CD4-positive, alpha-beta T cell treated with Interleukin-15 for 4 hours (primary cell): ENCODE measurements at regions not wholly inside any gene's neighbourhood (a gene's known extent, or its start where the extent isn't known, plus 50 kb on each side); places are given as distances from the start of the nearest gene placed in this dataset.
"Not testable (repeated sequence)": the region's sequence is repeated elsewhere in the genome, so short reads cannot be mapped to it uniquely, and the experiment has no call there.

ENCODE experiments used
- DNase-seq: peaks from one replicate; pipeline ENCODE4 v3.0.0-alpha.2; 2020; ENCODE audit warnings: low spot score

- no peak for DNase-seq
Measured at GRCh38 chr12:114616081-114616480, 67.9 kb downstream of the TBX3 start.

- no peak for DNase-seq
Measured at GRCh38 chr12:114614040-114614439, 69.9 kb downstream of the TBX3 start.

- DNase-seq = no peak
Measured at GRCh38 chr12:114612062-114612461, 71.9 kb downstream of the TBX3 start.

DNA sequence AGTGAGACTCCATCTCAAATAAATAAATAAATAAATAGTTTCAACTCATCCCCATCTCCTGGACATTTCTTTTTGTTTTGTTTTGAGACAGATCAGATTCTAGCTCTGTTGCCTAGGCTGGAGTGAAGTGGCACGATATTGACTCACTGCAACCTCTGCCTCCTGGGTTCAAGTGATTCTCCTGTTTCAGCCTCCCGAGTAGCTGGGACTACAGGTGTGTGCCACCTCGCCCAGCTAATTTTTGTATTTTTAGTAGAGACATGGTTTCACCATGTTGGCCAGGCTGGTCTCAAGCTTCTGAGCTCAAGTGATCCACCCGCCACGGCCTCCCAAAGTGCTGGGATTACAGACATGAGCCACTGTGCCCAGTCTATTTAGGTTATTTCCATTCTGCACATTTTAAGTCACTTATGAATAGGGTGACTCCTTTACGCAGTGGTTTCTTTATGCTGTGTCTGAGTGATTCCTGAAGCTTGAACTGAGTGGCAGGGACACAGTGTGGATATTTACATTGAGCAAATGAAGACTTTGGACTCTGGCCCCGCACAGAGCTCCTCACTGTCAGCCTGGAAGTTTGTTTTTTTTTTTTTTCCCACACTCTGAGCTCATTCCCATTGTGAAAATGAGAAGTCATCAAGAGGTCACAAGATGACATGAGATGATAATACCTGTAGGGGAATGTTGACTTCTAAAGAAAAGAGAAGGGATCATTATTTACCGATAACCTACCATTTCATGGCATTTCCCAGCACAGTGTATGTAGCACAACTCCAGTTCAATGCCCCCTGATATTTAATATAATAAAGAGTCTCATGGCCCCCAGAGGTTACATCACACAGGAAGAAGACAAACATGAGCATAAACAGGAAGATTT lies 72.6 kb downstream of the TBX3 start:
- no peak for DNase-seq

DNA sequence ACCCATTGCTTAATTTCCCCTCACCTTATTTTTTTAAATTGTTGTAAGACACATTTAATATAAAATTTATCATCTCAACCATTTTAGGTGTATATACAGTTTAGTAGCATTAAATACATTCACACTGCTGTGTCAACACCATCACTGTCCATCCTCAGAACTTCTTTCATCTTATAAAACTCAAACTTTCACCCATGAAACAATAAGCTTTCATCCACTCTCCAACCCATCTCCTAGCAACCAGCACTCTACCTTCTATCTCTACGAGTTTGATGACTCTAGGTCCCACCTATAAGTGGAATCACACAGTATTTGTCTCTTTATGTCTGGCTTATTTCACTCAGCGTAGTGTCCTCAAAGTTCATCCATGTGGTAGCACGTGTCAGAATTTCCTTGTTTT lies 75.5 kb downstream of the TBX3 start:
- no peak for DNase-seq

GRCh38 chr12:114605918-114606317 lies 78.1 kb downstream of the TBX3 start:
- no peak for DNase-seq

DNA sequence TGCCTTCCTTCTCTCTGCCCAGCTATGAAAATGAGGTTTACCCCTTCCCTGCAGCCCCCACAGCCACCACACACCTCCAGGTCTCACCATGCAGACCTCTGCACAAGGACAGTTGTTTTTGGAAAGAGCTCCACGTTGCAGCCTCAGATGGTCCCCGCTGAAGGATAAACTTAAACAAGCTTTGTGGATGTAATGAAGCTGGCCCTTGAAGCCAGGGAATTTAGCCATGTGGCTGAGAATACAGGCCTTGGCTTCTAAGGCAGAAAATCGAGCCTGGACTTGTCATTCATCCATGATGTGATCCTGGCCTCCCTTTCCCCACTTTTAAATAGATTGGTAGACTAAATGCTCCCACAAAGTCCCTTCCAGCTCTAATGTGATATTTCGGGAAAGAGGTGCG lies 79.4 kb downstream of the TBX3 start:
- no peak for DNase-seq

DNA sequence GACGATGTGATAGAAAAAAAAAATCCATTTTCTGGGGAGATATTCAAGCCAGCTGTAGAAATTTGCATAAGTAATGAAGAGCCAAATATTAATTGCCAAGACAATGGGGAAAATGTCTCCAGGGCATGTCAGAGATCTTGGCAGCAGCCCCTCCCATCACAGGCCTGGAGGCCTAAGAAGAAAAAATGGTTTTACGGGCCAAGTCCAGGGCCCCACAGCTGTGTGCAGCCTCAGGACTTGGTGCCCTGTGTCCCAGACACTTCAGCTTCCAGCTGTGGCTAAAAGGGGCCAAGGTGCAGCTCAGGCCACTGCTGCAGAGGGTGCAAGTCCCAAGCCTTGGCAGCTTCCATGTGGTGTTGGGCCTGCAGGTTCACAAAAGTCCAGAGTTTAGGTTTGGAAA lies 83.4 kb downstream of the TBX3 start:
- DNase-seq = not testable (repeated sequence)

GRCh38 chr12:114598111-114598510 lies 85.9 kb downstream of the TBX3 start:
- no peak for DNase-seq

DNA sequence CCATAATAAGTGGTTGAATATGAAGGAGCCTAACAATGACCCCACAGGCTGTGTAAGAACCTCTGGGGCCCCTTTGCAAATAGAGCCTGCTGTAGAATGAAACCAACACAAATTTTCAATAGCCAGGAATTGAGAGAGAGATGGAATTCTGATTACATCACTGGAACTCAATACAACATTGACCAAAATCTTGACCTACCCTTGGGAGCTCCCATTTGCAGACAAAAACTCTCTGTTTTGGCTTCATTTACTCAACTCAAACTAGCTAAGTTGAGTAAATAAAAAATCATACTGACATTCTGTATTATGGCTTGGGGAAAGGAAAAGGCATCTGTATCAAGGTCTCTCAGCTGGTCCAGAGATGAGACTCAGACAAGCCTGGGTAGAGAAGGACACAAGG lies 91.0 kb downstream of the TBX3 start:
- DNase-seq = no peak

- DNase-seq = no peak
Measured at GRCh38 chr12:114588061-114588460, 95.9 kb downstream of the TBX3 start.

- no peak for DNase-seq
Measured at GRCh38 chr12:114580306-114580705, 103.7 kb downstream of the TBX3 start.

DNA sequence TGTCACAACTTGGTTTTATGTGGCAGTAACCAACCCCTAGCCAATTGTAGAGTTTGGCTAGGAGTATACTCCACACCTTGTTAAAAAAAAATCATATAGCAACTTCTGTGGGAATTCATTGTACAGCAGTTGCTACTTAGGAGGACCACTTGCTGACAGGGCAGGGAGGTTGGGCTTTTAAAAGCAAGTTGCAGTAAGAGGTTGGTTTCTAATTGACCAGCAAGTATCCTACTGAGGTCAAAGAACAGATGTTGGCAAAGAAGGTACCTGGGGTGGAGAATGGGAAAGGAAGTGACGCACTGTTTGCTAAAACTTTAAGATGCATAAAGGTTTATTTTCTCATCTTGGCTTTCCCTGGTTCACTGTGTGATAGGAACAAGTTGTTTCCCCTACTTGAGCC lies 104.6 kb downstream of the TBX3 start:
- DNase-seq = no peak

- no peak for DNase-seq
Measured at GRCh38 chr12:114562654-114563053, 121.3 kb downstream of the TBX3 start.

- DNase-seq = no peak
Measured at GRCh38 chr12:114555451-114555850, 128.5 kb downstream of the TBX3 start.

DNA sequence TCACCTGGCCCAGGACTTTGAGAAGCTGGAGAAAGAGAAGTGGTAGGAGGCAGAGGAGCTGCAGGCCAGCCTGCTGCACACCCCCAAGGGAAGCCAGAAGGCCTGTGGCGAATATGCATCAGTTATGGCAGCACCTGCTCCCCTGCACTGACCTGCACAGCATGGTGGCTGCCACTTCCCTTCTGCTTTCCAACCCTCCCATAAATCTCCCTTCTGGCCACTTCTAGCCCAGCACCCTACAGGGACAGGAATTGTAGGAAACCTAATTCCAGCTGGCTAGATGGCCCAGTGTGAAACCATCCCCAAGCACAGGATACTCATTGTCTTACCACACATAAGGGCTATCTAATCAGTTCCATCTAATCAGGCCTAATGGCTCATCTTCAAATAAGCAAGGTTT lies 136.3 kb downstream of the TBX3 start:
- DNase-seq = no peak

- DNase-seq = no peak
Measured at GRCh38 chr12:114530417-114530816, 124.5 kb upstream of the TBX5 start.

DNA sequence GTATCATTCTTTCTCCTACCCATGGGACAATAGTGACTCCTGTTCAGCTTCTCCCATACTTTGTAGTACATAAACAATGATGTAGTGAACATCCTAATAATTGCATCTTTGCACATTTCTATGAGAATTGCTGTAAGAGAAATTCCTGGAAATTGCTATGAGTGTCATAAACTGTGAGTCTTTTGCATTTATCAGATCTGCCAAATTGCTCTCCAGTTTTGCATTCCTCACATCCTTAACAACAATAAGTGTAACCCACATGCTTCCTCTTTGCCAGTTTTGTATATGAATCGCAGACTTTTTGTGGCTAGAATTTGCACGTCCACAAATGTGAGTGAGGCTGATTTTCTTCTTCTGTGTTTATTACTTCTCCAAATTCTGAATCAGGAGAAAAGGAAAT lies 124.0 kb upstream of the TBX5 start:
- DNase-seq = no peak

GRCh38 chr12:114528766-114529165 lies 122.8 kb upstream of the TBX5 start:
- DNase-seq = no peak

DNA sequence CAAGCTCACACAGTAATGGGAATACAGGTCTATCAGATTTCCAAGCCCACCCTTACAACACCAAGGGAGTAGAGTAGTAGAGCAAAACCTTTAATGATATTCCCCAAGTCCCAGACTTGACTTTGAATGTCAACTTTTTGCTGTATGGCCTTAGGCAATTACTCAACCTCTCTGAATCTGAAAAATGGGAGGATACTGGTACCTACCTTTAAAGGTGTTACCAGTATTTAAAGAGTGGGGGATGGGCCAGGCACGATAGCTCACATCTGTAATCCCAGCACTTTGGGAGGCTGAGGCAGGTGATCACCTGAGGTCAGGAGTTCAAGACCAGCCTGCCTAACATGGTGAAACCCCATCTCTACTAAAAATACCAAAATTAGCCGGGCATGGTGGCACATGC lies 115.2 kb upstream of the TBX5 start:
- DNase-seq = not testable (repeated sequence)

DNA sequence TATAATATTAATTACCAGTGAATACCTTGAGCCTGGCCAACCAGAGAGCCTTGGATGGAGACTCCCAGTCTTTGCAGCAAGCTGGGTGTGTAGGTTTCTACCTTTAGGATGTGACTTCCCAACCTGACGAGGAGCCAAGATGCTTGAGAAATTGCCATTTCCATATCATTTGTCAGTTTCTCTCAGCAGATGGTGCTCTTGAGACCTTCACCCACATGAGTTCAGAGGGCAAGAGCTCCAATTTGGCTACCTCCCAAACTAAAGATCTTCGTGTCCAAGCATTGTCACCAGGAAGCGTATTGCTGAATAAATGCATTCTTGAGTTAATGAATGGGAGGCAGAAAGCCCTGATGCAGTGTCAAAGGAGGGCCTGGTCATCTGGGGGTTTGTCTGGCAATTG lies 106.4 kb upstream of the TBX5 start:
- DNase-seq = no peak

DNA sequence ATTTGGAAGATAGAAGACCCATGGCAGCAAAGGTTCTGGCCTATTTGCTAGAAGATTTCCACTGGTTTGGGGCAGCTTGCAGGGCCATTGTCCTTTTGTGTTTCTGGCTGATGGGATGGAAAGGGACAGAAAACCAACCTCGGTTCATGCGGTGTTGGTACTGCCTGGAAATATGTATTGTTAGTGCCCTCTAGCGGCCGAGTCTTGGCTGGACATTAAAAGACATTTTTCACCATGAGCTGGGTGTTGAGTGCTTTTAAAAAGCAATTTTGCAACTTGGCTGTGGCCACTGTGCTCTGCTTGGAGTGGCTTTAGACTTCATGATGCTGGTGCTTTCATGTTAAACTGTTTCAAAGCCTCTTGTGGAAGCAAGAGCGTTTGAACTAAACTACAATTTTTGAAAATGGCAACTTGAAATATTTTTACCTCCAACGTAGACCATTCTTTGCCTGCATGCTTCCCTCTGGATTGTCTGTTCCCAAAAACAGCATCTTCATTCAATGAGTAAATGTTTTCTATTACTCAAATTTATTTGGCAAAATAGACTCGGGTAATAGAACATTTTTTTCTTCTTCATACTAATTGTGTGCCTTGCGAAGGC lies 102.7 kb upstream of the TBX5 start:
- DNase-seq = peak; percentile 46

- DNase-seq = no peak
Measured at GRCh38 chr12:114506651-114507050, 100.7 kb upstream of the TBX5 start.

GRCh38 chr12:114504311-114504710 lies 98.4 kb upstream of the TBX5 start:
- no peak for DNase-seq
